ENCODE measurements at regions not wholly inside any gene's neighbourhood (a gene's known extent, or its start where the extent isn't known, plus 50 kb on each side); places are given as distances from the start of the nearest gene placed in this dataset.

DNA sequence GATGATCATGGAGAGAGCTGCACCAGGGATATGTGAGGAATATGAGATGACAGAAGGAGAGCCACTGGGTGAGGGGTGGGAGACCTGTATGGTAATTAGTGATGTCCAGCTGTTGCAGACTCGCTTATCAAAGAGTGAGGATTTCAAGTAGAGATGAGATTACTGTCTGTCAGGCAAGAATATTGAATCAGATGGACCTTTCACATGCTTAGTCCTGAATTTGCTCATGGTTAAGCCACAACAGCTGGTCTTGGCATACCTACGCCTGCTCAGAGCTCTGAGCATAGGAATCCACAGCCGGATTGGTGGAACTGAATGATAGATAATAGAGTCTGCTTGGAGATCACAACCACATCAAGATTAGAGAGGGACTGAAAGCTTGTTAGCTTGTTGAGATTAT, 115.2 kb upstream of the ARHGAP5 start:
- intact Hi-C loops (cut with DNase I), result no loop called here
- TF ChIP-seq, protein P1, sequence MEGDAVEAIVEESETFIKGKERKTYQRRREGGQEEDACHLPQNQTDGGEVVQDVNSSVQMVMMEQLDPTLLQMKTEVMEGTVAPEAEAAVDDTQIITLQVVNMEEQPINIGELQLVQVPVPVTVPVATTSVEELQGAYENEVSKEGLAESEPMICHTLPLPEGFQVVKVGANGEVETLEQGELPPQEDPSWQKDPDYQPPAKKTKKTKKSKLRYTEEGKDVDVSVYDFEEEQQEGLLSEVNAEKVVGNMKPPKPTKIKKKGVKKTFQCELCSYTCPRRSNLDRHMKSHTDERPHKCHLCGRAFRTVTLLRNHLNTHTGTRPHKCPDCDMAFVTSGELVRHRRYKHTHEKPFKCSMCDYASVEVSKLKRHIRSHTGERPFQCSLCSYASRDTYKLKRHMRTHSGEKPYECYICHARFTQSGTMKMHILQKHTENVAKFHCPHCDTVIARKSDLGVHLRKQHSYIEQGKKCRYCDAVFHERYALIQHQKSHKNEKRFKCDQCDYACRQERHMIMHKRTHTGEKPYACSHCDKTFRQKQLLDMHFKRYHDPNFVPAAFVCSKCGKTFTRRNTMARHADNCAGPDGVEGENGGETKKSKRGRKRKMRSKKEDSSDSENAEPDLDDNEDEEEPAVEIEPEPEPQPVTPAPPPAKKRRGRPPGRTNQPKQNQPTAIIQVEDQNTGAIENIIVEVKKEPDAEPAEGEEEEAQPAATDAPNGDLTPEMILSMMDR (IDR thresholded peaks at IDR 0.05), result no peak
- TF ChIP-seq EP300 (IDR thresholded peaks at IDR 0.05), result no peak
- TF ChIP-seq POLR2A (IDR thresholded peaks at IDR 0.05), result no peak
- TF ChIP-seq POLR2AphosphoS5 (IDR thresholded peaks at IDR 0.05), result no peak
- Histone ChIP-seq H3K4me3 (no peak overlapping the region), H3K27me3 (no peaks in the 10 kb centered on the region), H3K27ac (no peak overlapping the region), H3K36me3 (no peaks in the 10 kb centered on the region), H3K9me3 (no peaks in the 10 kb centered on the region), H3K4me1 (no peaks in the 10 kb centered on the region)
- DNase-seq, result no peak
- WGBS, 2 donors, result 90% methylated on average over 3 of the region's 3 CpGs

DNA sequence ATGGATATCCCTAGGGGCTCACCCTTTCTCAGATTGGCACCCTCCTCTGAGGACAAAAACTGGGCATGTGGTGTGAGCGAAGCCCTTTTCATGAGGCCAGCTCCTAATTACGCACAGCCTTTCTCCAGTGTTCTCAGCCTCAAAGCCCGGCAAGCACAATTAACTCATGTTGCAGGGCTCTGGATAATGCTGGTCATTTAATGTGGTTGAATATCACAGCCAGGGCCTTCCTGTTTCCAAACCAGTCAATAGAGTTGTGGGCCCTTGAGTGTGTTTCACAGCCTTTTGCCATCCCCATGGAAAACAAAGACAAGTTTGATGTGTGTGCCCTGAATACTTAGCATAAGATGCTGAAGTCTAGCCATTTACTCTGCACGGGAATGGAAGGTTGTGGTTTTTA, 114.2 kb upstream of the ARHGAP5 start:
- TF ChIP-seq POLR2A (IDR thresholded peaks at IDR 0.05), result no peak
- TF ChIP-seq, protein P1 (IDR thresholded peaks at IDR 0.05), result no peak
- TF ChIP-seq EP300 (IDR thresholded peaks at IDR 0.05), result no peak
- TF ChIP-seq POLR2AphosphoS5 (IDR thresholded peaks at IDR 0.05), result no peak
- Histone ChIP-seq H3K27ac (no peak overlapping the region), H3K27me3 (no peaks in the 10 kb centered on the region), H3K36me3 (no peaks in the 10 kb centered on the region), H3K4me3 (no peak overlapping the region), H3K9me3 (no peaks in the 10 kb centered on the region), H3K4me1 (peaks cover 0 to under 1% (median 0%) of the 10 kb centered on the region in 4 donors)
- no peak for DNase-seq
- intact Hi-C loops (cut with DNase I), result no loop called here
- 94 to 97% methylated on average over 4 of the region's 4 CpGs for WGBS, 2 donors

DNA sequence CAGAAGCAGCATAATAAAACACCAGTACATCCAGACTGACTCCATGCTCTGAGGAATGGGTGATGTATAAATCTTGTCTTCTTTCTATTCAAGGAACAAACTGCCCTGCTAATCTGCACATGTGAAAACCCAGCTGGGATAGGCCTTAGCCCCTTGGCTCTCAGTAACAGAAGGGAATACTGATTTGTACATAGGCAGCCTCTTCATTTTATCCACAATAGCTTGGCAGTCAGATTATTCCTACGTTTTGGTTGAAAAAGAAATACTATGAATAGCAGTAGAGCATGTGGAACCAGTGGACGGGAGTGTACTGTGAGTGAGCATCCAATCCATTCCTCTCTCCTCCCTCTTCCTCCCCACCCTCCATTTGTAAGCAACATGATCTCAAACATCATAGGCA, 113.5 kb upstream of the ARHGAP5 start:
- no peak for DNase-seq
- no peaks in the 10 kb centered on the region for H3K36me3 ChIP-seq
- 77 to 88% methylated on average over 2 of the region's 2 CpGs for WGBS, 2 donors
- no peak overlapping the region for H3K4me3 ChIP-seq
- H3K4me1 ChIP-seq, result peaks cover 0 to 4% (median 0%) of the 10 kb centered on the region in 4 donors
- TF ChIP-seq POLR2AphosphoS5 (IDR thresholded peaks at IDR 0.05) (no peak), EP300 (IDR thresholded peaks at IDR 0.05) (no peak), POLR2A (IDR thresholded peaks at IDR 0.05) (no peak)
- TF ChIP-seq, protein P1 (IDR thresholded peaks at IDR 0.05), result no peak
- no peaks in the 10 kb centered on the region for H3K9me3 ChIP-seq
- no peak overlapping the region for H3K27ac ChIP-seq
- intact Hi-C loops (cut with DNase I), result no loop called here
- no peaks in the 10 kb centered on the region for H3K27me3 ChIP-seq

DNA sequence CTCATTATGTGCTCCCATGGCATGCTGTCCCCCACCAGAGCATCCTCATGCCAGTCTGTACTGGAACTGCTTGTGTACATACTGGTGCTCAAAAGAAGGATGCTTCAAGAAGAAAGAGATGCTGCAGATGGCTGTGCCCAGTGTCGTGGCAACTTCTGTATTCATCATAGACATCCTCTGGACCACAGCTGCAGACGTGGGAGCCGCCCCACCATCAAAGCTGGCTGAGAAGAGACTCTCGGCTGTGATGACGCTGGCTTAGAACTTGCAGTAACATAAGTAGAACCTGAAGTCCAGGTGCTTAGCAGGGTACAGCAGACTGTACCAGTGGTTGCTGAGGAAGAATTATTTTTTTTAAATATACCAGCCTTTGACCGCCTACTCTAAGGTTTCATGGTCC, 112.6 kb upstream of the ARHGAP5 start:
- WGBS, 2 donors, result 91 to 96% methylated on average over 6 of the region's 6 CpGs
- intact Hi-C loops (cut with DNase I), result no loop called here
- TF ChIP-seq POLR2AphosphoS5 (IDR thresholded peaks at IDR 0.05) (no peak), EP300 (IDR thresholded peaks at IDR 0.05) (no peak), POLR2A (IDR thresholded peaks at IDR 0.05) (no peak)
- TF ChIP-seq, protein P1 (IDR thresholded peaks at IDR 0.05), result no peak
- no peak overlapping the region for H3K4me3 ChIP-seq
- DNase-seq, result no peak
- H3K36me3 ChIP-seq, result no peaks in the 10 kb centered on the region
- no peak overlapping the region for H3K27ac ChIP-seq
- H3K4me1 ChIP-seq, result peaks cover 0 to 4% (median 0%) of the 10 kb centered on the region in 4 donors
- no peaks in the 10 kb centered on the region for H3K27me3 ChIP-seq
- no peaks in the 10 kb centered on the region for H3K9me3 ChIP-seq

DNA sequence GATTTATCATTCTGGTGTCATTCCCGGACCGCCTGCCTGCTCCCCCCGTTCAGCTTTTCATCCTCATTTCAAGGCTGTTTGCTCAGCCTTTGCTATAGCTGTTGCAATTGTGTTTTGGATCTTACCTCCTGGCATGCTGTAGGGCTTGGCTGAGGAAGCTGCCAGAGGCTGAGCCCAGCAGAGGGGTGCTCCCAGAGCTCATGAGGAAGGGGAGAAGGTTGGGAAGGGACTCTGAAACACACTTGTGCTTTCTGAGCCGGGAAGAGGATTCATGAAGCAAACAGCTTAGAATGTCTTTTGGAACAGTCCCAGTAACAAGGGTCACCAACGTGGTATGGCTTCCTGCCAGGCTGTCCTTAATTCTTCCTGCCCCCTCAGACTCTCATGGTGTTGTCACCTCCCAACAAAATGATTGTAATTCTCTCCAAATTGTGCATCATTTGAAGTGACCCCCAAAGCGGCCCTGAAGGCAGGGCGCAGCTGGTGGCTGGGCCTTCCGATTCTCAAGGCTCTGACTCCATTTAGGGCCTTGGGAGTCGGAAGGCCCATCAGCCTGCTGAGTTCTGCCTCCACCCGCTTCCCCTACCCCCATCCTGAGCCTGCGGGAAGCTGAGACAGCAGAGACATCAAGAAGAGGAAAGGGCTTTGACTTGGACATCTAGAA, 111.9 kb upstream of the ARHGAP5 start:
- H3K36me3 ChIP-seq, result no peaks in the 10 kb centered on the region
- H3K27ac ChIP-seq, result no peak overlapping the region
- no peaks in the 10 kb centered on the region for H3K9me3 ChIP-seq
- no peak for DNase-seq
- WGBS, 2 donors, result 75 to 76% methylated on average over 11 of the region's 11 CpGs
- no peak overlapping the region for H3K4me3 ChIP-seq
- intact Hi-C loops (cut with DNase I), result no loop called here
- TF ChIP-seq POLR2AphosphoS5 (IDR thresholded peaks at IDR 0.05) (no peak), EP300 (IDR thresholded peaks at IDR 0.05) (no peak)
- peaks cover 0 to 4% (median 0%) of the 10 kb centered on the region in 4 donors for H3K4me1 ChIP-seq
- H3K27me3 ChIP-seq, result no peaks in the 10 kb centered on the region
